SHP77 (cell line): ENCODE measurements at regions not wholly inside any gene's neighbourhood (a gene's known extent, or its start where the extent isn't known, plus 50 kb on each side); places are given as distances from the start of the nearest gene placed in this dataset.
"Not testable (repeated sequence)": the region's sequence is repeated elsewhere in the genome, so short reads cannot be mapped to it uniquely, and the experiment has no call there.

Experiments used
- DNase-seq, 2 experiments: peaks; one replicate each; lab custom pipeline; 2025; lab: John Stamatoyannopoulos, UW

DNA sequence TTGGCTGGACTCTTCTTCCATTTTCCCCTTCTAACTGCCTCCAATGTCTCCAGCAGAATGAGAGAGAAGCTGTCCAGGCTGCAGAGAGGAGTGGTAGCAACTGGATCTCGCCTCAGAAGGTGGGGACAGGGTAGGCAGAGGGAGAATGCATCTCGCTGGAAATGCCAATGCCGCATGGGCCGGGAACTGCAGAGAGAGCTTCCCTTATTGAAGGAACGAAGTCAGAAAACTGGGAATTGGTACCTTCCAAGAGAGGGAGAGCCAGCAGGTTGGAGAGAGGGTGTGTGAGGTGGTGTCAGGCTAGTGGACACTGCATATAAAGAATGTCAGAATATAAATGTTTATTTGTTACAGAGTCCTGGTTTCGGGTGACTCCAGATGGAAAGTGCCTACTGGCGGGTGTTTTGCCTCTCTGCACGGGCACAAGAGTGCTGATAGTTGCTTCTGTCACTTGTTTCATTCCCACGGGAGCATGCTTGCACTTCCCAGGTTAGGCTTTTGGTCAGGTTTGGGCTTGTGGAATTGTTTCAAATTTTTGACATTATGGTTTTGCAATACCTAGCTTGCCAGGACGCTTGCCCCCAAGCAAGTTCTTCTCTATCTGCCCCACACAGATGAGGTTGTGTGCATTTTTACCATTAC, 156.8 kb upstream of the STS start:
- DNase-seq, result no peak

DNA sequence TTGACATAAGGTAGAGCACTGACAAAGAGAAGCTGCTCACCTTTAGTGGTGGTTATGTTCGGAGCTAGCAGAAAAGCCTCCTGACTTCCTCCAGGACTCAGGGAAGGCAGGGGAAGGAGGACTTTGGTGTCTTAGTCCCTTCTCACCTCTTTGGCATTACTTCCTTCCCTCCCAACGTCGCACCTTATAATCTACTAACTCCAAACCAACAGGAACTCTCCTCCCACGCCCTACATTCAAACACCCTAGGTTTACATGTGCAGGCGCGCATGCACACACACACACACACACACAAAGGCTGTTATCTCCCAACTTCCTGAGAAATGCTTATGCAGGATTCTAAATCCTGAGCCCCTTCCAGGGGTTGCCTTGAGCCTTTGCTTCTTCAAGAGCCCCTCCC, 157.7 kb upstream of the STS start:
- no peak for DNase-seq

DNA sequence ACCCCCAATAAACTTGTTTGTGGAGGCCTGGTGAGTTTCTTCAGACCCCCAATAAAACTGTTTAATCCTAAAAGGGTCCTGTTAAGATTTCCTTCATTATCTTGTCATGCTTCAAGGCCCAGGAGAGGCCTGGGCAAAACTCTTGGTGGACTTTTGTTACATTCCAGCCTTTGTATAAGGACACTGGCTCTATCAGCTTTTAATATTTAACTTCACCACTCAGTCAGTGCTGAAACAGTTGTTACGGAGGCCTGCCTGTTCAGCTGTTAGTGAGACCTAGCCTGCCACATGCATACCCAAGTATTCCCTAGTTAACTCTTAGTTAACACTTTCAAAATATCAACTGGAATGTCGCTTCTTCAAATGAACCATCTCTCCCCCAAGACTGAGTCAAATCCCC, 158.8 kb upstream of the STS start:
- not testable (repeated sequence) for DNase-seq

- no peak for DNase-seq
These were observed 160.6 kb upstream of the STS start for GRCh38 chrX:6986915-6987314.

DNA sequence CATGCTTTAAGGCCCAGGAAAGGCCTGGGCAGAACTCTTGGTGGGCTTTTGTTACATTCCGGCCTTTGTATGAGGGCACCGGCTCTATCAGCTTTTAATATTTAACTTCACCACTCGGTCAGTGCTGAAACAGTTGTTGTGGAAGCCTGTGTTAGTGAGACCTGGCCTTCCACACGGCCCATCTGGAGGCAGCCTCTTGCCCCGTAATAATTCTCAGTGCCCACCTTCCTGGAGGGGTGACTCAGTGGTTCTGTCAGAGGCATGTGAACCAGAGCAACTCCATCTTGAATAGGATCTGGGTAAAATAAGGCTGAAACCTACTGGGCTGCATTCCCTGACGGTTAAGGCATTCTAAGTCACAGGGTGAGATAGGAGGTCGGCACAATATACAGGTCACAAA, 162.0 kb upstream of the STS start:
- no peak for DNase-seq

DNA sequence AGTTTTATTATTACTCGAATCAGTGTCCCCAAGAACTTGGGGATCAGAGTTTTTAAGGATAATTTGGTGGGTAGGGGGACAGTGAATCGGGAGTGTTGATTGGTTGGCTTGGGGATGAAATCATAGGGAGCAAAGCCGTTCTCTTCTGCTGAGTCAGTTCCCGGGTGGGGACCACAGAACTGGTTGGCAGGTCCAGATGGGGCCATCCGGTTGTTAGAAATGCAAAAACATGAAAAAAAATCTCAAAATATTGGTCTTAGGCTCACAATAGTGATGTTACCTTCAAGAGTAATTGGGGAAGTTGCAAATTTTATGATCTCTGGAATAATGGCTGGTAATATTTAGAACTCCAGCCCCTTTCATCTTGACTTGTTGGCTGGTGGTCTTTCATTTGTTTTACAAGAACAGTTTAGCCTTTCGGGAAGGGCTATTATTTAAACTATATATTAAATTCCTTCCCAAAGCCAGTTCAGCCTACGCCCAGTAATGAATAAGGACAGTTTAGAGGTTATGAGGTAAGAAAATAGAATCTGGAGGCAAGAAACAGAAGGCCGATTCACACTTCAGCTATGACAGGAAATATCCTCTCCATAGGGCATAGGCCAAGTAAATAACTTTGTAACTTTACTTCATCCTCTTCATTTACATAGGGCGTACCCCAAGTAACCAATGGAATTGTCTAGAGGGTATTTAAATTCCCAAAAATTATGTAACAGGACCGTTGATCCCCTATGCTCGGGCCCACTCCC, 164.1 kb upstream of the STS start:
- DNase-seq, result no peak

GRCh38 chrX:6981718-6982406, 165.7 kb upstream of the STS start:
- DNase-seq, result no peak

DNA sequence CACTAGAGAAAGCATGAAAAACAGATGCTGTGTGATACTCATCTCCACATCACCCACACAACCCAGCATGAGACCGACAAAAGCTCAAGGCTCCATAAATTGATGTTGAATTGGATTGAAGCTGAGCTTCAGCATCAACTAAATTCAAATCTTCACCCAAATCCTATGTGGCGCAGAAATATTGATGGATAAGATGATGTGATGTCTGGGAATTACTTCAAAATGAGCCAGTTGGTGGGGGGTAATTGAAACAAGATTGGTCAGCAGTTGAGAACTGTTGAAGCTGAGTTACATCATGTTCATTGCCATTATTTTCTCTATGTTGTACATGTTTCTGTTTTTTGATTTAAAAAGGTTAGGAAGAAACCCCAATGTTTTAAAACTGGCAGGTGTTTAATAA, 166.5 kb upstream of the STS start:
- no peak for DNase-seq

DNA sequence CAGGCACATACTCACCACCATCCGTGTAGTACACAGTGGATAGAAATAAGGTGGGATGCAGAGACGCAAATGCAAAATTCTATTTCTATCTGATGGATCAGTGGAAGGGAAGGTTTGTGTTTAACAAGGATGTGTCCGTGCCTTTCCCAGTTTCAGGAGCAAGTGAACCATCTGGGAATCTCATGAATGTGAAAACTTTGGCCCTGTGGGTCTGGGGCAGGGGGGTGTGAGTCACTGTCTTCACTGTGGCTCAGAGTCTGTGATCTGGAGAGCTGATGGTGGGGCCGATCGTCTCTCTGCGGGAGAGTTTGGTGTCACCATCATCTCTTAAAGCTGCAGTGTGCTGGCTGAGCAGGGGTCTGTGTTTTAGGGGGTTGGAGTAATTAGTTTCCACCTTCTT, 179.3 kb upstream of the STS start:
- no peak for DNase-seq

GRCh38 chrX:6965729-6966128, 181.8 kb upstream of the STS start:
- no peak for DNase-seq

DNA sequence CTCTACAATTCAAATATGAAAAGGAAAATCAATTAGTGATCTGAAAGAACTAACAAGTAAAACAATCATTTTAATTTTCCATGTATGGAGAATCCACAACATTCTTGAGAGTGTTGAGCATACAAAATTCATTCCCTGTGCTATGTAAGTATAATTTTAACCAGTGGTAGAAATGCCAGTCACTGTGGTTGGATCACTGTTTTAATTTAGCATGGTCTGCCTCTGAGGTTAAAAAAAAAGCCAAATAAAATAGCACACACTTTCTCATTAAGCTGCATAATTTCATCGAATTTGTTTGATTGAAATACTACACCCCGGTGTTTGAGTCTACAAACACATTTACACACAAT, 185.5 kb upstream of the STS start:
- no peak for DNase-seq

DNA sequence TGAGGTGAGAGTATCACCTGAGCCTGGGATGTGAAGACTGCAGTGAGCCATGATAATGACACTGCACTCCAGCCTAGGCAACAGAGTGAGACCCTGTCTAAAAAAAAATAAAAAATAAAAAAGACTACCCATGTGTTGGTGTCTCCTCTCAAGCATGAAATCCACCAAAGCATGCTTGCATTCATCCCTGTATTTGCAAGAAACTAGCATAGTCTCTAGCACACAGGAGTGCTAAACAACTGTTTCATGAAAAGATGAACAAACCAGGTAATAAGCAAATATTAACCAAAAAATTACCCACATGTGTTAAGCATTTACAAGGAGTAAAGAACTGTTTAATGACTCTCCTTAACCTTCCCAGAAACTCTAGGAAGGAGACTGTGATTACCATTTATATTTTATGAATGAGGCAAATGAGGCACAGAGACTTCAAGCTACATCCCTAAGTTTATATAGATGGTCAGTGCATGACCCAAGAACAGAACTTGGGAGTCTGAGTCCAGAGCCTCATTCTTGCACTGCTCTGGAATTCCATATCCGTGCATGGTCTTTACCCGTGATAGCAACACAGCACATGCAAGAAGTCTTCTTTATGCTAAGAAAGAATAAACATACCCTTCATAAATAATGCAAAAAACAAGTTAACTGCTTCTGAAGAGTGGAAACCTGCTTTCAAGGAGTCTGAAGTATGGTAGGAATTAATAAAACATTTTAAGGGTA, 186.1 kb upstream of the STS start:
- no peak for DNase-seq

DNA sequence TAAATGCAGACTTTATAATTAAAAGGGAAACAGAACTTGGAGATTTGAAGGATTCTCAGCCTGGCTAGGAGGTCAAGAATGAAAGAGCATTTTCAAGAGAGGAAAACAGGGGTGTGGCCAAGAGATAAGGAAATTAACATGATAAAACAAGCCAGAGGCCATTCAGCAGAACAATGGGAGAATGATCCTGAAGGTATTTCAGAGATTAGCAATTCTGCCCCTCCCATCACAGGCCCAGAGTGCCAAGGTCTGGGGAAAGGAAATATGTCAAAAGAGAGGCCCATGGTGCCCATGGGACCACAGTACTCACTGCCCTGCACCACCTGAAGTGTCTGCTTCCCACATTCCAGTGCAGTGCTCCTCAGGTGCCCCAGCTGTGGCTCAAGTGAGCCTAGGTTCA, 188.5 kb upstream of the STS start:
- DNase-seq, result no peak

DNA sequence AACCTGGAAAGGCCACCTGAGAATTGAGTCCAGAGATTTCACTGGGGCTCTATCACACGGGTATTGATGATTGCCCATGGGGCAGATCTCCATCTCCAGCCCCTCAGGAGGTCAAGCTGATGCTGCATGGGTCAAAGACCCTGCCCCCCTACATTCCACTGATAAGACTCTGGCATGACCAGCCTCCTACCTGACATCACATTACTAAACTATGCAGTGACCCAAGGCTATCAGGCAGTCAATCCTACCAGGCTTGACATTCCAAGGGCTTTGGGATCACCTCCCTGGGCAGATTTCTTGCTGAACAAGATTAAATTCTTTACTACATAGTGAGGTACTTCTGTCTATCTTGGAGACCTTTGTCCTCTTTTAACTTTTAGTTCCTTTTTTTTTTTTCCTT, 192.7 kb upstream of the STS start:
- DNase-seq, result no peak

DNA sequence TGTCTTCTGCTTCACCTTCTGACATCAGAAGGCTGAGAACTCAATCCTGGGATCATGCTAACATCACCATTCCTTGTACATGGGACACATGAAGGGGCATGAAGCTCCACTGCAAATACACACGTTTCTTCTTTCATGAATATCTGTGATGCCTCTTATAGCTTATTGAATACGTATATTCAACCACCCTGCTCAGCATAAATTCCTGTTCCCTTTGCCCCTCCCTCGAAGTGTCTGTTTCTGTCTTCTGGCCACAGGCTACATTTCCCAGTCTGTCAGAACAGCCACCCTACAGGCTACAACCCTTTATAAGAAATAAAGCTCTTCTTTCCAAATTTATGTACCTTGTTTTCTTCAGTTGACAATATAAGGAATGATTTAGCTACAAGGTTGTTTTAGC, 201.3 kb upstream of the STS start:
- no peak for DNase-seq

DNA sequence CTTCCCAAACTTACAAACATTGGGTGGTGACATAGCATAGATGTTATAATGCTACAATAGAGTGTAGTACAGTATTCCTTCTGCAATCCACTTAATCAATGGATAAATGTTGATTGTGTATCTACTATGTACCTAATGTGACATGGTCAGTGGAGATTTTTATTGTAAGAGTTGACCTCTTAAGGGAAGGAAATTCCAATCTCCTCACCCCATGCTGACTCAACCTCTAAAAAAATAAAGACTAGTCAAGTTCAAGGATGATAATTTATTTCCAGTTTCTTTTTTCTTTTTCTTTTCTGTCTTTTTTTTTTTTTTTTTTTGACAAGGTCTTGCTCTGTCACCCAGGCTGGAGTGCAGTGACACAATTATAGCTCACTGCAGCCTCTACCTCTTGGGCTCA, 206.5 kb upstream of the STS start:
- no peak for DNase-seq

GRCh38 chrX:6932942-6933341, 214.6 kb upstream of the STS start:
- DNase-seq, result not testable (repeated sequence)

GRCh38 chrX:6930307-6930849, 217.1 kb upstream of the STS start:
- DNase-seq, result no peak

DNA sequence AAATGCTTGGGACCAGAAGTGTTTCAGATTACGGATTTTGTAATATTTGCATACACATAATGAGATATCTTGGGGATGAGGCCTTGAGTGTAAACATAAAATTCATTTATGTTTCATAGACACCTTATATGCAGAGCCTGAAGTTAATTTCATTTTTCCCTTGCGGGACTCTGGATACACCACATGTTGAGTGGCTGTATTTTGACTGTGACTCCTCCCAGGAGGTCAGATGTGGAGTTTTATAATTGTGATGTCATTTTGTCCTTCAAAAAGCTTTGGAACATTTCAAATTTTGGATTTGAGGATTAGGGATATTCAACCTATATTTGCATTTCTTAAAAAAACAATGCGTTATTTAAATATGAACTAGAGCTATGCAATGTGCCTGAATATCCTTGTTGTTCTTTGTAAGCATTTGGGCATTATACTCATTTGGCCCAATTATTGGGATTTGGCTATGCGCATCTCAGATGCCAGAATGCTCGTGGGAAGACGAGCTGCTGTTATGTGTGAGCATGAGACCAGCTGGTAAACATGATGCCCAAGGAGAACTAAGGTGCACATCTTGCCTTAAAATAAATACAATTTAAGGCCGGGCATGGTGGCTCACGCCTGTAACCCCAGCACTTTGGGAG, 223.0 kb upstream of the STS start:
- no peak for DNase-seq

- no peak for DNase-seq
These were observed 229.8 kb upstream of the STS start for GRCh38 chrX:6917666-6918065.

DNA sequence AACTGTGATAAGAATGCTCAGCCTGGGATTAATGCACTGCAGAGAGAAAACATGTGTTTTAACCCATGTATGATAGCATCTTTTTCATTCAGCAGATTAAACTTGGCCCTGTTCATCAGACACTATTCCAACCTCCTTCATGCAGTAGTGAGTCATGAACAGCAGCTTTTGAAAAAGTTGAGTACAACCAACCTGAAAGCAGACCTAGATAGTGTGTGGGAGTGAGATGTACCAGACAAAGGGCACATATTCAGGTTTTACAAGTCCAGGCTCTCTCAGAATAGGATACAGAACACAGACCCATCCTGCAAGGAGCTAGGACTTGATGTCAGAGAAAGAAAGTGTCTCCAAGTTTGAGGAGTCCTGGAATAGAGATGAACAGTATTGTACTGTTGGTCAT, 237.3 kb upstream of the STS start:
- DNase-seq, result no peak

DNA sequence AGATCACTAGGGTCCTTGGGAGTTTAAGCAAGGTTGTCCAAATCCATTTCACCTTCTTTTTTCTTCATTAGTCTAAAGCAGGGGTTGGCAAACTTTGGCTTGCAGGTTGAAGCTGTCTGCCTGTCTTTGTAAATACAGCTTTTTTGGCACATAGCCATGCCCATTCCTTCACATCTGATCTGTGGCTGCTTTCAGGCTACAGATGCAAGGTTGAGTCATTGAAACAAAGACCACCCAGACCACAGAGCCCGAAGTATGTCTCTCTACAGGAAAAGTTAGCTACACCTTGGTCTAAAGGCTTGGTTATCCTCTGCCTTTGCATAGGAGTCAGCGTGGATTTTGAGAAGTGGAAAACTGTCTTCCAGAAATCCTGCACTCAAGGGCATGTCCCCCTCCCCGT, 238.1 kb upstream of the STS start:
- no peak for DNase-seq
